ENCODE measurements at regions not wholly inside any gene's neighbourhood (a gene's known extent, or its start where the extent isn't known, plus 50 kb on each side); places are given as distances from the start of the nearest gene placed in this dataset.

DNA sequence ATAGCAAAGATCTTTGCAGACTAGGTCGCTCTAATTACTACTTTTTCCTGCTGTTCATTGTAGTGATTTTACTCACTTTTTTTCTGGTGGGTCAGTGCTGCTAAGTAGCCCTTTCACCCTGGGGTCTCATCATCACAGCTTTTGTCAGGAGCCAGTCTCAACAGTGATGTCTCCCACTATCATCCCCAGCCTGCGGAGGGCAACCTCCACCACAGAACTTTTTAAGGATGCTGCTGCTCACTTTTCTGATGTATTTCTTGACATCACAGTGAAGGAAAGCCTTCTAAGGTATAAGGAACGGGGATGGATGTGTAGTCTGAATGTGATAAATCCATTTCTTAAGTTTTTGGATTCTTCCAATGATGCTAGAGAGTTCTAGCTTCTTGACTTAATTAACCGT lies 242.5 kb upstream of the RIOK2 start:
- no peaks in the 10 kb centered on the region for H3K4me1 ChIP-seq (ENCODE audit: control insufficient read depth, insufficient read depth, low read length)
- TF ChIP-seq SMC3 (IDR thresholded peaks at IDR 0.05; ENCODE audit: low read depth, low read length) (no peak; the same call in 1 of the 2 replicates), FOS (IDR thresholded peaks at IDR 0.05; ENCODE audit: low read depth, low read length) (no peak), RAD21 (IDR thresholded peaks at IDR 0.05; ENCODE audit: low read length) (peak; percentile 49), CHD1 (IDR thresholded peaks at IDR 0.05; ENCODE audit: low read depth, low read length) (no peak), POLR2A (IDR thresholded peaks at IDR 0.05; ENCODE audit: low read depth, low read length) (no peak), RCOR1 (IDR thresholded peaks at IDR 0.05; ENCODE audit: insufficient replicate concordance, low read length) (no peak), CEBPB (IDR thresholded peaks at IDR 0.05; ENCODE audit: low read depth, low read length) (no peak), MXI1 (IDR thresholded peaks at IDR 0.05; ENCODE audit: borderline replicate concordance, low read depth, low read length) (no peak), MAFK (IDR thresholded peaks at IDR 0.05; ENCODE audit: low read depth, low read length) (no peak), RFX5 (IDR thresholded peaks at IDR 0.05; ENCODE audit: low read depth, low read length) (no peak), BHLHE40 (IDR thresholded peaks at IDR 0.05; ENCODE audit: low read depth, low read length) (no peak), NFE2L2 (IDR thresholded peaks at IDR 0.05; ENCODE audit: low read depth, low read length) (no peak)
- TF ChIP-seq, protein P1, sequence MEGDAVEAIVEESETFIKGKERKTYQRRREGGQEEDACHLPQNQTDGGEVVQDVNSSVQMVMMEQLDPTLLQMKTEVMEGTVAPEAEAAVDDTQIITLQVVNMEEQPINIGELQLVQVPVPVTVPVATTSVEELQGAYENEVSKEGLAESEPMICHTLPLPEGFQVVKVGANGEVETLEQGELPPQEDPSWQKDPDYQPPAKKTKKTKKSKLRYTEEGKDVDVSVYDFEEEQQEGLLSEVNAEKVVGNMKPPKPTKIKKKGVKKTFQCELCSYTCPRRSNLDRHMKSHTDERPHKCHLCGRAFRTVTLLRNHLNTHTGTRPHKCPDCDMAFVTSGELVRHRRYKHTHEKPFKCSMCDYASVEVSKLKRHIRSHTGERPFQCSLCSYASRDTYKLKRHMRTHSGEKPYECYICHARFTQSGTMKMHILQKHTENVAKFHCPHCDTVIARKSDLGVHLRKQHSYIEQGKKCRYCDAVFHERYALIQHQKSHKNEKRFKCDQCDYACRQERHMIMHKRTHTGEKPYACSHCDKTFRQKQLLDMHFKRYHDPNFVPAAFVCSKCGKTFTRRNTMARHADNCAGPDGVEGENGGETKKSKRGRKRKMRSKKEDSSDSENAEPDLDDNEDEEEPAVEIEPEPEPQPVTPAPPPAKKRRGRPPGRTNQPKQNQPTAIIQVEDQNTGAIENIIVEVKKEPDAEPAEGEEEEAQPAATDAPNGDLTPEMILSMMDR (conservative IDR thresholded peaks at IDR 0.05; ENCODE audit: low read depth, low read length): peak; percentile 42
- TF ChIP-seq, protein P2, sequence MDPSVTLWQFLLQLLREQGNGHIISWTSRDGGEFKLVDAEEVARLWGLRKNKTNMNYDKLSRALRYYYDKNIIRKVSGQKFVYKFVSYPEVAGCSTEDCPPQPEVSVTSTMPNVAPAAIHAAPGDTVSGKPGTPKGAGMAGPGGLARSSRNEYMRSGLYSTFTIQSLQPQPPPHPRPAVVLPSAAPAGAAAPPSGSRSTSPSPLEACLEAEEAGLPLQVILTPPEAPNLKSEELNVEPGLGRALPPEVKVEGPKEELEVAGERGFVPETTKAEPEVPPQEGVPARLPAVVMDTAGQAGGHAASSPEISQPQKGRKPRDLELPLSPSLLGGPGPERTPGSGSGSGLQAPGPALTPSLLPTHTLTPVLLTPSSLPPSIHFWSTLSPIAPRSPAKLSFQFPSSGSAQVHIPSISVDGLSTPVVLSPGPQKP (IDR thresholded peaks at IDR 0.05; ENCODE audit: borderline replicate concordance, low read depth, low read length): no peak
- TF ChIP-seq, protein P3, sequence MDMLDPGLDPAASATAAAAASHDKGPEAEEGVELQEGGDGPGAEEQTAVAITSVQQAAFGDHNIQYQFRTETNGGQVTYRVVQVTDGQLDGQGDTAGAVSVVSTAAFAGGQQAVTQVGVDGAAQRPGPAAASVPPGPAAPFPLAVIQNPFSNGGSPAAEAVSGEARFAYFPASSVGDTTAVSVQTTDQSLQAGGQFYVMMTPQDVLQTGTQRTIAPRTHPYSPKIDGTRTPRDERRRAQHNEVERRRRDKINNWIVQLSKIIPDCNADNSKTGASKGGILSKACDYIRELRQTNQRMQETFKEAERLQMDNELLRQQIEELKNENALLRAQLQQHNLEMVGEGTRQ (IDR thresholded peaks at IDR 0.05; ENCODE audit: low read depth, low read length): no peak
- no peak overlapping the region for H4K5ac ChIP-seq (ENCODE audit: low read depth, low read length)
- no peak overlapping the region for H3K18ac ChIP-seq (ENCODE audit: low read depth, low read length)
- dilution Hi-C loops (cut with HindIII; ENCODE audit: low sequenced_read_pairs, unreplicated experiment) (no loop called here), intact Hi-C loops (cut with micrococcal nuclease) (loop anchor here (1.0 to 5.0 kb wide), 3 partner anchors 924 to 1402 kb away; no protein-coding TSS in a partner anchor), in situ Hi-C loops (cut with MboI; ENCODE audit: low sequenced_read_pairs) (no loop called here)
- no peak overlapping the region for H2AK9ac ChIP-seq (replicated peaks; ENCODE audit: low read depth, low read length, poor library complexity)
- CTCF ChIA-PET: interaction anchor here (1.0 kb wide), 1 partner anchor 1343 kb away, joined by 3 read pairs; no protein-coding TSS in a partner anchor
- H3K23ac ChIP-seq (ENCODE audit: low read depth, low read length): no peak overlapping the region
- WGBS, 2 experiments (ENCODE audit: extremely low coverage in 2 of 2, insufficient read length in 1 of 2): no CpG with 5 or more reads among the region's 4 CpGs
- H3K56ac ChIP-seq (ENCODE audit: extremely low read depth, insufficient read depth, low read length): no peak overlapping the region
- ATAC-seq (ENCODE audit: low read depth): no peak
- no peak overlapping the region for H2BK15ac ChIP-seq (ENCODE audit: low read depth, low read length)
- BruUV-seq (replicated peaks): no TSS peak
- H2AK5ac ChIP-seq (ENCODE audit: low read depth, low read length): no peak overlapping the region
- no peak overlapping the region for H3K14ac ChIP-seq (replicated peaks; ENCODE audit: low read depth, low read length)
- H3K9me1 ChIP-seq (ENCODE audit: insufficient read depth, low read length): no peaks in the 10 kb centered on the region
- H3K4me3 ChIP-seq (ENCODE audit: insufficient read depth, low read depth, low read length): no peak overlapping the region
- no peak overlapping the region for H2BK120ac ChIP-seq (ENCODE audit: low read depth, low read length)
- no peaks in the 10 kb centered on the region for H3K9me3 ChIP-seq (ENCODE audit: control insufficient read depth, insufficient read depth, low read length)
- no peak overlapping the region for H2BK20ac ChIP-seq (ENCODE audit: low read depth, low read length)
- H3K4ac ChIP-seq (ENCODE audit: low read depth, low read length): no peak overlapping the region
- no peak overlapping the region for H3K4me2 ChIP-seq (ENCODE audit: low read depth, low read length)
- no peaks in the 10 kb centered on the region for H4K20me1 ChIP-seq (ENCODE audit: insufficient read depth, low read length)
- peak; percentile 16 for DNase-seq
- no peaks in the 10 kb centered on the region for H3K36me3 ChIP-seq (ENCODE audit: control insufficient read depth, insufficient read depth, low read length)
- POLR2A ChIA-PET (ENCODE audit: unreplicated experiment): no interaction called here
- H3K9ac ChIP-seq (ENCODE audit: low read depth, low read length): no peak overlapping the region
- no peaks in the 10 kb centered on the region for H3K79me1 ChIP-seq (ENCODE audit: low read depth in 1 of 2, low read length in 2 of 2)
- H4K91ac ChIP-seq (ENCODE audit: insufficient read depth, low read depth, low read length): no peak overlapping the region
- H2BK5ac ChIP-seq (ENCODE audit: low read depth, low read length, poor library complexity, severe bottlenecking): no peak overlapping the region
- H2AFZ ChIP-seq (replicated peaks; ENCODE audit: low read length, poor library complexity): no peak overlapping the region
- H3K27ac ChIP-seq (ENCODE audit: insufficient read depth, low read length): no peak overlapping the region
- H3K27me3 ChIP-seq (ENCODE audit: control insufficient read depth, insufficient read depth, low read length): no peaks in the 10 kb centered on the region
- no peak overlapping the region for H4K8ac ChIP-seq (ENCODE audit: low read depth in 2 of 2, low read length in 2 of 2)
